ENCODE measurements at regions not wholly inside any gene's neighbourhood (a gene's known extent, or its start where the extent isn't known, plus 50 kb on each side); places are given as distances from the start of the nearest gene placed in this dataset.
"Not testable (repeated sequence)": the region's sequence is repeated elsewhere in the genome, so short reads cannot be mapped to it uniquely, and the experiment has no call there.

- no peak for DNase-seq (ENCODE audit: low read depth, low spot score)
- Histone ChIP-seq H3K4me3 (ENCODE audit: low read length) (no peak overlapping the region), H3K27ac (ENCODE audit: low read length) (no peak overlapping the region), H3K9me3 (ENCODE audit: control insufficient read depth, insufficient read depth, low read length) (no peaks in the 10 kb centered on the region), H3K27me3 (ENCODE audit: control insufficient read depth, insufficient read depth, low read length) (no peaks in the 10 kb centered on the region), H3K36me3 (ENCODE audit: control insufficient read depth, insufficient read depth, low read length) (no peaks in the 10 kb centered on the region), H3K4me1 (ENCODE audit: control insufficient read depth, insufficient read depth, low read length) (no peaks in the 10 kb centered on the region)
- no CpG with 5 or more reads among the region's 6 CpGs for WGBS (ENCODE audit: insufficient coverage, insufficient read length)
Measured at GRCh38 chr11:45383224-45383623, 97.1 kb upstream of the SYT13 start.

GRCh38 chr11:45382133-45382878, 96.2 kb upstream of the SYT13 start:
- no peaks in the 10 kb centered on the region for H3K9me3 ChIP-seq (ENCODE audit: control insufficient read depth, insufficient read depth, low read length)
- DNase-seq (ENCODE audit: low read depth, low spot score), result no peak

DNA sequence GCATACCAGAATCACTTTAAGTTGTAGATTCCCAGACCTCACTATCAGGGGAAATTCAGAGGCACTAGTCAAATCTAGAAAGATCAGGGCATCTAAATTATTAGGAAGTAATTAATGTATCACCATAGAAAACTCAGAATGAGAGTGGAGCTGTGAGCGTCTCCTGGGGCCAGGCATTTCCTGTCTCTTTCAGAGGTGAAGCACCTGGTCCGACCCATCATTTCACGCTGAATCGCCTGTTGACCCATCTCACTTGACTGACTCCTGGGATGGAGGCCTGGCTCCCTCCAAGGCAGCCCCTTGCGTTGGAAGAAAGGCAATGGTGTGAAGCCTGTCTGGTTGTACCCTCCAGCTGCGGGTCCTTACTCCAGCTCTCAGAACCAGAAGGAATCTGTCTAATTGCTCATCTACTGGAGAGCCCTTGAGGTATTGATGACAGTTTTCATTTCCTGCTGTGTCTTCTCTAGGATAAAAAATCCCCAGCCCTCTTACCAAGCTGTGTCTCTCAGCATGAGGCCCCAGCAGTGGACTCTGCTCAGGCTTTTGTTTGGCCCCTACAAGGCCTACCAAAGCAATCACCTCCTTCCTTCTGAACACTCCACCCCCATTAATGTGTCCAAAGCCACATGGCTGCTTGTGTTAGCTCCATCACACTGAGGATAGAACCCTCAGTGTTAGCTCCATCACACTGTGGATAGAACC, 93.2 kb upstream of the SYT13 start:
- Histone ChIP-seq H3K27me3 (ENCODE audit: control insufficient read depth, insufficient read depth, low read length) (0 out of 2 replicates have a peak, but pooled peaks cover 2% of the 10 kb centered on the region), H3K4me3 (ENCODE audit: low read length) (no peak overlapping the region), H3K9me3 (ENCODE audit: control insufficient read depth, insufficient read depth, low read length) (no peaks in the 10 kb centered on the region), H3K36me3 (ENCODE audit: control insufficient read depth, insufficient read depth, low read length) (no peaks in the 10 kb centered on the region), H3K4me1 (ENCODE audit: control insufficient read depth, insufficient read depth, low read length) (no peaks in the 10 kb centered on the region), H3K27ac (ENCODE audit: low read length) (no peak overlapping the region)
- WGBS (ENCODE audit: insufficient coverage, insufficient read length), result no CpG with 5 or more reads among the region's 6 CpGs
- no peak for DNase-seq (ENCODE audit: low read depth, low spot score)

More at GRCh38 chr11:45382133-45382878, 96.2 kb upstream of the SYT13 start:
- no CpG with 5 or more reads among the region's 7 CpGs for WGBS (ENCODE audit: insufficient coverage, insufficient read length)
- Histone ChIP-seq H3K4me1 (ENCODE audit: control insufficient read depth, insufficient read depth, low read length) (no peaks in the 10 kb centered on the region), H3K36me3 (ENCODE audit: control insufficient read depth, insufficient read depth, low read length) (no peaks in the 10 kb centered on the region), H3K4me3 (ENCODE audit: low read length) (no peak overlapping the region), H3K27ac (ENCODE audit: low read length) (no peak overlapping the region), H3K27me3 (ENCODE audit: control insufficient read depth, insufficient read depth, low read length) (no peaks in the 10 kb centered on the region)

DNA sequence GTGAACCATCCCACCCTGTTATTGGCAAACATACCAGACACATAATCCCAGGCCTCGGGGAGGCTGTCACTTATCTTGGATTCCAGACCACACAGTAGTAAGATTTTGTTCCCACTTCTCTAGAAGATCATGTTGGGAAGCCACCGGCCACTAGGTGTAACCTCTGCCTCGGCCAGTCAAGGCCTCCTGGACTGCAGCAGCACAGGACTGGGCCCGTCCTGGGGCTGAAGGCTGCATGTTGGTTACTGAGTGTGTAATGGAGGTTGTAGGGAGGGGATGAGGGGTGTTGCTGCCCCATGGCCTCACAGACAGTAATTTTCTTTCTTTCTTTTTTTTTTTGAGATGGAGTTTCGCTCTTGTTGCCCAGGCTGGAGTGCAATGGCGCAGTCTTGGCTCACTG, 92.4 kb upstream of the SYT13 start:
- H3K27me3 ChIP-seq (ENCODE audit: control insufficient read depth, insufficient read depth, low read length), result 0 out of 2 replicates have a peak, but pooled peaks cover 2% of the 10 kb centered on the region
- WGBS (ENCODE audit: insufficient coverage, insufficient read length), result no CpG with 5 or more reads among the region's 6 CpGs

DNA sequence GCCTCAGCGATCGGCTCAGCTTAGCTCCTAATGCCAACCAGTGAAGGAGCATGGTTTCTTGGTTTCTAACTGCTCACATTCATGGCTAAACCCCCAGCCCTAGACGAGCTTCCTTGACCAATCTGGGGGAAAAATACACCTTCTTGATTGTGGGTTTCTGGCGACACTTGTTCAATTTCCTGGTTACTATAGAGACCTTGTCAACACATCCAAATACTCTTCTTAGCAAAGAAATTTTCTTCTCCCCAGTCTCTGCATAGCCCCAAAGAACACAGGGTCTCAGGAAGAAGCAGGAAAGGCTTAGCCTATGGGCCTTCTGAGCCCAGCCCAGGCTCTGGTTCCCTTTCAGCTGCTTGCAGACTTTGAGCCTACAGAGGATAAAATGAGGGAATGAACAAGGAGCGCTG, 88.5 kb upstream of the SYT13 start:
- 0 out of 2 replicates have a peak, but pooled peaks cover 2% of the 10 kb centered on the region for H3K27me3 ChIP-seq (ENCODE audit: control insufficient read depth, insufficient read depth, low read length)
- H3K4me1 ChIP-seq (ENCODE audit: control insufficient read depth, insufficient read depth, low read length), result peaks cover 4% of the 10 kb centered on the region; the same call in 1 of the 2 replicates
- H3K36me3 ChIP-seq (ENCODE audit: control insufficient read depth, insufficient read depth, low read length), result no peaks in the 10 kb centered on the region
- no peaks in the 10 kb centered on the region for H3K9me3 ChIP-seq (ENCODE audit: control insufficient read depth, insufficient read depth, low read length)
- H3K4me3 ChIP-seq (ENCODE audit: low read length), result no peak overlapping the region
- no peak overlapping the region for H3K27ac ChIP-seq (ENCODE audit: low read length)
- no CpG with 5 or more reads among the region's 5 CpGs for WGBS (ENCODE audit: insufficient coverage, insufficient read length)
- DNase-seq (ENCODE audit: low read depth, low spot score), result no peak

More for the DNA sequence above, 92.4 kb upstream of the SYT13 start:
- Histone ChIP-seq H3K9me3 (ENCODE audit: control insufficient read depth, insufficient read depth, low read length) (no peaks in the 10 kb centered on the region), H3K36me3 (ENCODE audit: control insufficient read depth, insufficient read depth, low read length) (no peaks in the 10 kb centered on the region), H3K27ac (ENCODE audit: low read length) (no peak overlapping the region), H3K4me3 (ENCODE audit: low read length) (no peak overlapping the region), H3K4me1 (ENCODE audit: control insufficient read depth, insufficient read depth, low read length) (no peaks in the 10 kb centered on the region)
- DNase-seq (ENCODE audit: low read depth, low spot score), result no peak

GRCh38 chr11:45374130-45374529, 88.0 kb upstream of the SYT13 start:
- no peak for DNase-seq (ENCODE audit: low read depth, low spot score)
- WGBS (ENCODE audit: insufficient coverage, insufficient read length), result no CpG with 5 or more reads among the region's 2 CpGs
- Histone ChIP-seq H3K27ac (ENCODE audit: low read length) (no peak overlapping the region), H3K9me3 (ENCODE audit: control insufficient read depth, insufficient read depth, low read length) (no peaks in the 10 kb centered on the region), H3K4me3 (ENCODE audit: low read length) (no peak overlapping the region), H3K27me3 (ENCODE audit: control insufficient read depth, insufficient read depth, low read length) (0 out of 2 replicates have a peak, but pooled peaks cover 2% of the 10 kb centered on the region), H3K36me3 (ENCODE audit: control insufficient read depth, insufficient read depth, low read length) (no peaks in the 10 kb centered on the region), H3K4me1 (ENCODE audit: control insufficient read depth, insufficient read depth, low read length) (peaks cover 4% of the 10 kb centered on the region; the same call in 1 of the 2 replicates)

DNA sequence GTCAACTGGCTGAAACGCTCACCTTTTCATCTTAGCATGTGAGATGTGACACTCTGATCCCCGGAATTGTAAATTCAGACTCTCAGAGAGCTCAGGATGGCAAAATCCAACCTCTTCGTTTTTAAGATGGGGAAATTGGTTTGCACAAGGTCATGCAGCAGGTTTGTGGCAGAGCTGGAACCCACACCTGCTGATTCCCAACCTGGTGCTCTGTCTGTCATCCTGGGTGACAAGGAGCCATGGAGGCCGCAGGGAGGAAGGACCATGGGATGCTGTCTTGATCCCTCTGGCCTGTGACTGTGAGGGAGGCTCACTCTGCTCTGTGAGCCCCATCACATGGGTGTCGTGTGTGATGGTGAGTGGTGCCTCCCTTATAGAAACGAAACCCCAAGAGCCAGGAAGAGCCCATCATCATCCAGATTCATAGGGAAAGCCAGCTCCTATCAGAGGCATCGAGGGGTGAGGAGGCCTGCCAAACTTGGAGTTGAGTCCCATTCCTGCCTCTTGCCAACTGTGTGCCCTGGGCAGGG, 87.4 kb upstream of the SYT13 start:
- no CpG with 5 or more reads among the region's 7 CpGs for WGBS (ENCODE audit: insufficient coverage, insufficient read length)
- Histone ChIP-seq H3K27me3 (ENCODE audit: control insufficient read depth, insufficient read depth, low read length) (0 out of 2 replicates have a peak, but pooled peaks cover 2% of the 10 kb centered on the region), H3K9me3 (ENCODE audit: control insufficient read depth, insufficient read depth, low read length) (no peaks in the 10 kb centered on the region), H3K4me1 (ENCODE audit: control insufficient read depth, insufficient read depth, low read length) (peaks cover 4% of the 10 kb centered on the region; the same call in 1 of the 2 replicates), H3K4me3 (ENCODE audit: low read length) (no peak overlapping the region), H3K27ac (ENCODE audit: low read length) (no peak overlapping the region), H3K36me3 (ENCODE audit: control insufficient read depth, insufficient read depth, low read length) (no peaks in the 10 kb centered on the region)
- DNase-seq (ENCODE audit: low read depth, low spot score), result no peak

GRCh38 chr11:45372414-45372813, 86.3 kb upstream of the SYT13 start:
- DNase-seq (ENCODE audit: low read depth, low spot score); H3K36me3 ChIP-seq (ENCODE audit: control insufficient read depth, insufficient read depth, low read length); H3K4me1 ChIP-seq (ENCODE audit: control insufficient read depth, insufficient read depth, low read length); H3K27ac ChIP-seq (ENCODE audit: low read length); H3K27me3 ChIP-seq (ENCODE audit: control insufficient read depth, insufficient read depth, low read length); H3K4me3 ChIP-seq (ENCODE audit: low read length); H3K9me3 ChIP-seq (ENCODE audit: control insufficient read depth, insufficient read depth, low read length): not testable (repeated sequence)
- no CpG with 5 or more reads among the region's 16 CpGs for WGBS (ENCODE audit: insufficient coverage, insufficient read length)

- Histone ChIP-seq H3K27me3 (ENCODE audit: control insufficient read depth, insufficient read depth, low read length) (0 out of 2 replicates have a peak, but pooled peaks cover 2% of the 10 kb centered on the region), H3K4me3 (ENCODE audit: low read length) (peak overlapping the region; percentile 7; the same call in 1 of the 2 replicates), H3K4me1 (ENCODE audit: control insufficient read depth, insufficient read depth, low read length) (peaks cover 4% of the 10 kb centered on the region; the same call in 1 of the 2 replicates), H3K36me3 (ENCODE audit: control insufficient read depth, insufficient read depth, low read length) (no peaks in the 10 kb centered on the region), H3K9me3 (ENCODE audit: control insufficient read depth, insufficient read depth, low read length) (no peaks in the 10 kb centered on the region), H3K27ac (ENCODE audit: low read length) (no peak overlapping the region)
- peak; percentile 92 for DNase-seq (ENCODE audit: low read depth, low spot score)
- WGBS (ENCODE audit: insufficient coverage, insufficient read length), result no CpG with 5 or more reads among the region's 31 CpGs
Measured at GRCh38 chr11:45371251-45372115, 85.3 kb upstream of the SYT13 start.

- no CpG with 5 or more reads among the region's 8 CpGs for WGBS (ENCODE audit: insufficient coverage, insufficient read length)
- Histone ChIP-seq H3K27me3 (ENCODE audit: control insufficient read depth, insufficient read depth, low read length) (no peaks in the 10 kb centered on the region), H3K36me3 (ENCODE audit: control insufficient read depth, insufficient read depth, low read length) (no peaks in the 10 kb centered on the region), H3K4me1 (ENCODE audit: control insufficient read depth, insufficient read depth, low read length) (peaks cover 4% of the 10 kb centered on the region; the same call in 1 of the 2 replicates), H3K9me3 (ENCODE audit: control insufficient read depth, insufficient read depth, low read length) (no peaks in the 10 kb centered on the region), H3K4me3 (ENCODE audit: low read length) (no peak overlapping the region), H3K27ac (ENCODE audit: low read length) (no peak overlapping the region)
- DNase-seq (ENCODE audit: low read depth, low spot score), result no peak
Measured at GRCh38 chr11:45369313-45369712, 83.2 kb upstream of the SYT13 start.
